ENCODE measurements at regions not wholly inside any gene's neighbourhood (a gene's known extent, or its start where the extent isn't known, plus 50 kb on each side); places are given as distances from the start of the nearest gene placed in this dataset.

- H3K4me1 ChIP-seq (ENCODE audit: insufficient read depth) = peaks cover 1% of the 10 kb centered on the region
- no peak overlapping the region for H3K4me3 ChIP-seq
- no peak overlapping the region for H3K4me2 ChIP-seq
- DNase-seq (ENCODE audit: low spot score) (no peak), ATAC-seq (no peak)
- Mint-ChIP-seq H3K27ac (no peak overlapping the region), H3K9me3 (peaks cover 4% of the 10 kb centered on the region; the same call in 2 of the 3 replicates), H3K36me3 (ENCODE audit: low read depth) (peaks cover 7% of the 10 kb centered on the region; the same call in 2 of the 3 replicates), H3K4me3 (no peak overlapping the region), H3K27me3 (ENCODE audit: insufficient read depth, low read depth, poor library complexity) (peaks cover 1% of the 10 kb centered on the region), H3K4me1 (peaks cover 28% of the 10 kb centered on the region)
- no peaks in the 10 kb centered on the region for H3F3A ChIP-seq (replicated peaks; ENCODE audit: low read depth)
- H3K9me2 ChIP-seq (ENCODE audit: insufficient read depth) = no peaks in the 10 kb centered on the region
- H3K27ac ChIP-seq (ENCODE audit: low read depth) = no peak overlapping the region
- no peaks in the 10 kb centered on the region for H3K36me3 ChIP-seq (ENCODE audit: insufficient read depth)
- no peak overlapping the region for H2AFZ ChIP-seq
- TF ChIP-seq ZNF114 (CRISPR knock-in tag; IDR thresholded peaks at IDR 0.05) (no peak), JUNB (IDR thresholded peaks at IDR 0.05; ENCODE audit: unreplicated experiment) (no peak), ETS1 (IDR thresholded peaks at IDR 0.05) (no peak), ZNF462 (CRISPR knock-in tag; IDR thresholded peaks at IDR 0.05) (no peak), EZH2phosphoT487 (IDR thresholded peaks at IDR 0.05; ENCODE audit: unreplicated experiment) (no peak), CREB1 (CRISPR knock-in tag; IDR thresholded peaks at IDR 0.05; ENCODE audit: low read depth) (no peak), REST (IDR thresholded peaks at IDR 0.05; ENCODE audit: unreplicated experiment) (no peak), CTCF (conservative IDR thresholded peaks at IDR 0.05; ENCODE audit: low read depth in 2 of 2) (no peak), POLR2AphosphoS5 (IDR thresholded peaks at IDR 0.05; ENCODE audit: low read depth) (no peak), STAT1 (IDR thresholded peaks at IDR 0.05; ENCODE audit: unreplicated experiment) (no peak), EZH2 (IDR thresholded peaks at IDR 0.05; ENCODE audit: low read depth, unreplicated experiment) (no peak), ZNF331 (CRISPR knock-in tag; IDR thresholded peaks at IDR 0.05; ENCODE audit: low read depth) (no peak), NANOG (IDR thresholded peaks at IDR 0.05; ENCODE audit: borderline replicate concordance) (no peak)
- H4K20me1 ChIP-seq (replicated peaks; ENCODE audit: insufficient read depth) = peaks cover 5% of the 10 kb centered on the region; the same call in 1 of the 2 replicates
- no peaks in the 10 kb centered on the region for H3K27me3 ChIP-seq (ENCODE audit: insufficient read depth)
- H3K79me2 ChIP-seq (replicated peaks; ENCODE audit: insufficient read depth) = peaks cover 50% of the 10 kb centered on the region
These were observed 63.6 kb upstream of the MGAT5 start for GRCh38 chr2:134190062-134190806.

Data from GM23338 (cell line).